ENCODE measurements at regions not wholly inside any gene's neighbourhood (a gene's known extent, or its start where the extent isn't known, plus 50 kb on each side); places are given as distances from the start of the nearest gene placed in this dataset.
A peak's percentile ranks its signal among the peaks of the same experiment; 100 is the strongest.
"Not testable (repeated sequence)": the region's sequence is repeated elsewhere in the genome, so short reads cannot be mapped to it uniquely, and the experiment has no call there.

DNA sequence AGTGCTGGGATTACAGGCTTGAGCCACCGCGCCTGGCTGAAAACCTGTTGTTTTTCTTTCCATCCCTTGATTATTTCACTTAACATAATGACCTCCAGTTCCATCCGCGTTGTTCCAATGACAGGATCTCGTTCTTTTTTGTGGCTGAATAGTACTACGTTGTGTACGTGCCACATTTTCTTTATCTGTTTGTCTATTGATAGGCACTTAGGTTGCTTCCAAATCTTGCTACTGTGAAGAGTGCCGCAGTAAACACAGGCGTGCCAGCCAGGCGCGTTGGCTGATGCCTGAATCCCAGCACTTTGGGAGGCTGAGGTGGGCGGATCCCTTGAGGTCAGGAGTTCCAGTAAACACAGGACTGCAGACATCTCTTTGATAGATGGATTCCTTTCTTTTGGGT lies 165.1 kb downstream of the LAT start:
- peak overlapping the region; percentile 54 for H3K27ac Mint-ChIP-seq
- H3K4me3 Mint-ChIP-seq, ATAC-seq, H3K9me3 Mint-ChIP-seq, DNase-seq, H3K27me3 Mint-ChIP-seq: not testable (repeated sequence)
- H3K4me1 Mint-ChIP-seq, result peaks cover 60% of the 10 kb centered on the region
- peaks cover 12% of the 10 kb centered on the region for H3K36me3 Mint-ChIP-seq (ENCODE audit: low read depth)

GRCh38 chr16:29148867-29149272 lies 164.0 kb downstream of the LAT start:
- DNase-seq (peak; percentile 59), ATAC-seq (peak; percentile 77)
- Mint-ChIP-seq H3K27me3 (no peaks in the 10 kb centered on the region), H3K27ac (peak overlapping the region; percentile 71), H3K4me3 (peak overlapping the region; percentile 34), H3K36me3 (ENCODE audit: low read depth) (peaks cover 12% of the 10 kb centered on the region), H3K4me1 (peaks cover 55% of the 10 kb centered on the region), H3K9me3 (no peaks in the 10 kb centered on the region)

DNA sequence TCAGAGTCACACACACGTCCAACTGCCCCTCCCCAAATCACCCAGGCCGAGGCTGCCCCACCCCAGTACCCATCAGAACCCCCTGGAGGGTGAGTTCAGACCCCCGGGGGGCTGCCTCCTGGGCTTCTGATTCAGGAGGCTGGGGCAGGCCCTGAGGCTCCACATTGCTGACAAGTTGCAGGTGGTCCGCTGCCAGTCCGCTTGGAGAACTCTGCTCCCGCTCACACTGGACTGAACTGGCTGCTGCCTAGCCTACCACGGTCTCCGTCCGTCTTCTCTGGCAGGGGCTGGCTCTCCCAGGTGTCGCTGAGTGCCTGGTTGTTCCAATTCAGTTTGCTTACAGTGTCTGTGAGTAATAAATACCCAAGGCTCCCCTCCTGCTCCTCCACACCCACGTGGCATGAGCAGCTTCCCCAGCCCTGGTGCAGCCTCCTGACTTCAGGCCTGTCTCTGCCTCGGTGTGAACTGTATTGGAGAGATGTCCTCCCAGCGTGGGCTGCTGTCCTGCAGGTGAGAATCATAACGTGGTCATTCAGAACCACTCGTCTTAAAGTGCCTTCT lies 163.4 kb downstream of the LAT start:
- peak; percentile 27 for DNase-seq
- H3K27me3 Mint-ChIP-seq, result no peaks in the 10 kb centered on the region
- peaks cover 12% of the 10 kb centered on the region for H3K36me3 Mint-ChIP-seq (ENCODE audit: low read depth)
- peak overlapping the region; percentile 42 for H3K4me3 Mint-ChIP-seq
- ATAC-seq, result peak; percentile 76
- H3K4me1 Mint-ChIP-seq, result peaks cover 52% of the 10 kb centered on the region
- H3K27ac Mint-ChIP-seq, result peak overlapping the region; percentile 71
- no peaks in the 10 kb centered on the region for H3K9me3 Mint-ChIP-seq

DNA sequence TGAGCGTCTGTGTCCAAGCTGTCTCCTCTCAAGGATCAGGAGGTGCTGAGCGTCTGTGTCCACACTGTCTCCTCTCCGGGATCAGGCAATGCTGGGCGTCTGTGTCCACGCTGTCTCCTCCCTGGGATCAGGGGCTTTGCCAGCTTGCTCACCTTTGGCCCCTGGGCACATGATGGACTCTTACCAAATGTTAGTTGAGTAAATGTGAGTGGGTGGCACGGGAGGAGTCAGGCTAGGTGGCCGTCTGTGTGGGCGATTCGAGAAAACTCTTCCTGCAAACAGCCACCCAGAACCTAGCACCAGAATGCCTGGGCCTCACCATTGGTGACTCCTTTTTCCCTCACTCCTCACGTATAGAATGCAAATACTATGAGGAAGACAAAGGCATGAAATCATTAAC lies 162.9 kb downstream of the LAT start:
- H3K27ac Mint-ChIP-seq, H3K9me3 Mint-ChIP-seq, H3K4me3 Mint-ChIP-seq, H3K27me3 Mint-ChIP-seq: not testable (repeated sequence)
- peaks cover 50% of the 10 kb centered on the region for H3K4me1 Mint-ChIP-seq
- DNase-seq (peak; percentile 18), ATAC-seq (peak; percentile 35)
- peaks cover 12% of the 10 kb centered on the region for H3K36me3 Mint-ChIP-seq (ENCODE audit: low read depth)

GRCh38 chr16:29146808-29147643 lies 162.2 kb downstream of the LAT start:
- peaks cover 12% of the 10 kb centered on the region for H3K36me3 Mint-ChIP-seq (ENCODE audit: low read depth)
- H3K4me3 Mint-ChIP-seq, DNase-seq, H3K9me3 Mint-ChIP-seq, ATAC-seq, H3K27ac Mint-ChIP-seq, H3K27me3 Mint-ChIP-seq: not testable (repeated sequence)
- H3K4me1 Mint-ChIP-seq, result peaks cover 46% of the 10 kb centered on the region

DNA sequence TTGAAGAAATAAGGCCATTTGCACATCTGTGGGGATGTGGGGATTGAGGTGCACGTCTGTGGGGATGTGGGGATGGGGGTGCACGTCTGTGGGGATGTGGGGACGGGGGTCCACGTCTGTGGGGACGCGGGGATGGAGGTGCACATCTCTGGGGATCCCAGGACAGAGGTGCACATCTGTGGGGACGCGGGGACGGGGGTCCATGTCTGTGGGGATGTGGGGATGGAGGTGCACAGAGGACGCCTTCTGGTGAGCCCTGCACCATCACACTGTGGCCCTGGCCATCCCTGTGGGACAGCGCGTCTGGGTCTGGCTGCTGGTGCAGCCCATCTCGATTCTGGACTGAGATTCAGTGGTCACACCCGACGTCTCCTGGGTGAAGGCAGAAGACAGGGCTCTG lies 161.4 kb downstream of the LAT start:
- Mint-ChIP-seq H3K36me3 (ENCODE audit: low read depth) (peaks cover 12% of the 10 kb centered on the region), H3K27me3 (no peaks in the 10 kb centered on the region), H3K4me3 (no peak overlapping the region), H3K27ac (no peak overlapping the region), H3K4me1 (peaks cover 42% of the 10 kb centered on the region), H3K9me3 (no peaks in the 10 kb centered on the region)
- ATAC-seq, result no peak
- DNase-seq, result no peak

- H3K36me3 Mint-ChIP-seq (ENCODE audit: low read depth), result peaks cover 12% of the 10 kb centered on the region
- ATAC-seq, H3K9me3 Mint-ChIP-seq, DNase-seq, H3K27ac Mint-ChIP-seq, H3K27me3 Mint-ChIP-seq, H3K4me3 Mint-ChIP-seq: not testable (repeated sequence)
- H3K4me1 Mint-ChIP-seq, result peaks cover 40% of the 10 kb centered on the region
Observed at GRCh38 chr16:29145486-29146225, 160.8 kb downstream of the LAT start.

- DNase-seq, H3K27ac Mint-ChIP-seq, H3K27me3 Mint-ChIP-seq, H3K9me3 Mint-ChIP-seq, H3K4me3 Mint-ChIP-seq, ATAC-seq: not testable (repeated sequence)
- Mint-ChIP-seq H3K36me3 (ENCODE audit: low read depth) (peaks cover 12% of the 10 kb centered on the region), H3K4me1 (peaks cover 35% of the 10 kb centered on the region)
Observed at GRCh38 chr16:29145086-29145485, 160.2 kb downstream of the LAT start.

GRCh38 chr16:29144669-29145062 lies 159.8 kb downstream of the LAT start:
- peaks cover 30% of the 10 kb centered on the region for H3K4me1 Mint-ChIP-seq
- H3K9me3 Mint-ChIP-seq; H3K27ac Mint-ChIP-seq; H3K36me3 Mint-ChIP-seq (ENCODE audit: low read depth); ATAC-seq; H3K27me3 Mint-ChIP-seq; DNase-seq; H3K4me3 Mint-ChIP-seq: not testable (repeated sequence)

DNA sequence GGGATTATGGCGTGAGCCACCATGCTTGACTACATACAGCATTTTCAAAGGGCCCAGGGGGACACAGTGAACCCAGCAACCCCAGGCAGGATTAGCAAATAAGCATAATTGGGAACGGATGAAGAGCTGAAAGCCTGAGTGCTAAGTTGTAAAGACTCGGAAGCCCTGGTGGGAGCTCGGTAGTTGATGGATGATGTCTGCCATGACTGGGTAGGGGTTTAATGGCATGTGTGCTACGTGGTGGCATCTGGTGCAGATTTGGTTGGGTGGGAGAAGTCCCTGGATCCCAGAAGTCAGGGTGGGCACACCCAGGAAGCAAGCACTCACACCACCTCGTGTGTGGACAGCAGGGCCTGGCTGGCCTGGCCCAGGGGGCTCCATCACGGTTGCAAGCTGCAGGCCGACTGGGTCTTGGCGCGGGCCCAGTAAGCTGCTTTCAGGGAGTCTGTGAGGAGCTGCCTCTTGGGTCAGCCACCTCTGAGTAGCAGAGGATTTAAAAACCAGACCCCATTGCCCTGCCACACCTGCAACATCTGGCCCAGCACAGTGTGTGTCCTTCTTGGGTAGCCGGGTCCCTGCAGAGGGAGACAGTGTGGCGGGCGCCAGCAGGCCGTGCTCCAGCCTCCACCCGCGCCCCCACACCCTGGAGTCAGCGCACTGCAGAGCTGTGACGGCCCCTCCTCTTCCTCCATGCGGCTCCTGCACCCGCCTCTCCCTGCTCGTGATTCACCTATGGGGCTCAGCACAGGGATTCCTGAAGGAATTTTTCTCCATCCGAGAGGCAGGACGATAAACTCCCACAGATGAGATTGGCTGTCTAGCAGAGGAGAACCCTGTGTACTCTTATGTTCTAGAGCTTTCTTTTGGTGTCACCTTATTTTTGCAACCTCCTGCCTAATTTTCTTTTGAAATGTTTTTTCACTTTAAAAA lies 159.2 kb downstream of the LAT start:
- not testable (repeated sequence) for H3K4me3 Mint-ChIP-seq; H3K27me3 Mint-ChIP-seq; H3K27ac Mint-ChIP-seq; ATAC-seq; H3K9me3 Mint-ChIP-seq; DNase-seq; H3K36me3 Mint-ChIP-seq (ENCODE audit: low read depth)
- H3K4me1 Mint-ChIP-seq, result peaks cover 24% of the 10 kb centered on the region

- not testable (repeated sequence) for H3K27ac Mint-ChIP-seq; ATAC-seq; H3K4me1 Mint-ChIP-seq; H3K27me3 Mint-ChIP-seq; DNase-seq; H3K9me3 Mint-ChIP-seq; H3K4me3 Mint-ChIP-seq; H3K36me3 Mint-ChIP-seq (ENCODE audit: low read depth)
Observed at GRCh38 chr16:29142506-29142905, 157.7 kb downstream of the LAT start.

DNA sequence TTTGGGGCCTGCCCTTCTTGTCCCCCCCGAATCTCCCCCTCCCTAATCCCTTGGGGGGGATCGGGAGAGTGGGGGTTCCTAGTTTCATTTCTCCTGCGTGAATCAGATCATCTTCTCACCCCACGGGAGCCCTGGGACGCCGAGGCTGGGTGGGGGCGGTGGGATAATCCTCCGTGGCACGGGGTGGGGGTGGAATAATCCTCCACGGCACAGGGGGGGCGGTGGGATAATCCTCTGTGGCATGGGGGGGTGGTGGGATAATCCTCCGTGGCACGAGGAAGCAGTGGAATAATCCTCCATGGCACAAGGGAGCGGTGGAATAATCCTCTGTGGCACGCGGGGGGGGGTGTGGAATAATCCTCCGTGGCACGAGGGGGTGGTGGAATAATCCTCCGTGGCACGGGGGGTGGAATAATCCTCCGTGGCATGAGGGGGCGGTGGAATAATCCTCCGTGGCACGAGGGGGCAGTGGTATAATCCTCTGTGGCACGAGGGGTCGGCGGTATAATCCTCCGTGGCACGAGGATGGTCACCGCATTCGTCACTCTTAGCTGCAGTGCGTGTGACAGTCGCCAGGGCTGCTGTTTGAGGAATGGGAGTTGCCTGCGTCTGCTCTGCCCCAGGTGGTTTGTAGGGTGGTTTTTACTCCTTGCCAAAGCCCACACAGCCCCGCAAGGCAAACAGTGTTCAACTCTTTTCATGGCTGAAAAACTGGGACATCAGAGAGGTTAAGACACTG lies 156.9 kb downstream of the LAT start:
- Mint-ChIP-seq H3K27me3 (no peaks in the 10 kb centered on the region), H3K9me3 (no peaks in the 10 kb centered on the region), H3K36me3 (ENCODE audit: low read depth) (peaks cover 3% of the 10 kb centered on the region), H3K27ac (no peak overlapping the region), H3K4me3 (no peak overlapping the region), H3K4me1 (peaks cover 2% of the 10 kb centered on the region)
- ATAC-seq (no peak), DNase-seq (no peak)

- H3K36me3 Mint-ChIP-seq (ENCODE audit: low read depth); ATAC-seq; H3K27ac Mint-ChIP-seq; H3K9me3 Mint-ChIP-seq; H3K4me3 Mint-ChIP-seq; H3K4me1 Mint-ChIP-seq; H3K27me3 Mint-ChIP-seq; DNase-seq: not testable (repeated sequence)
Observed at GRCh38 chr16:29141121-29141520, 156.3 kb downstream of the LAT start.
